ENCODE measurements at regions not wholly inside any gene's neighbourhood (a gene's known extent, or its start where the extent isn't known, plus 50 kb on each side); places are given as distances from the start of the nearest gene placed in this dataset.

GRCh38 chr5:74258314-74258665 is 382.2 kb downstream of the ENC1 start:
- peak overlapping the region in 1 of 4 experiments; percentile 10; a peak in 1 of 8 replicates for H3K4me3 ChIP-seq (ENCODE audit: extremely low read depth in 1 of 4, insufficient read depth in 2 of 4, low read depth in 3 of 4, low read length in 4 of 4)
- H4K8ac ChIP-seq (ENCODE audit: extremely low read depth, insufficient read depth, low read length), result no peak overlapping the region
- H4K5ac ChIP-seq (ENCODE audit: insufficient read length, low read depth, low read length), result no peak overlapping the region
- no peaks in the 10 kb centered on the region for H3K27me3 ChIP-seq (replicated peaks in 1 of 4; ENCODE audit: control insufficient read depth in 3 of 4, extremely low read depth in 1 of 4, insufficient read depth in 3 of 4, low read length in 3 of 4)
- H3K56ac ChIP-seq (replicated peaks; ENCODE audit: insufficient read length, low read depth, low read length), result no peak overlapping the region
- no peaks in the 10 kb centered on the region for H3K9me3 ChIP-seq (ENCODE audit: insufficient read depth in 2 of 2, low read depth in 1 of 2, low read length in 1 of 2)
- FAIRE-seq (no peak), DNase-seq (ENCODE audit: low read depth in 1 of 2, low spot score in 2 of 2) (no peak)
- no peak overlapping the region for H4K91ac ChIP-seq (replicated peaks; ENCODE audit: insufficient read length, low read length)
- H3K4ac ChIP-seq (replicated peaks; ENCODE audit: insufficient read length, low read depth, low read length), result no peak overlapping the region
- H2AK5ac ChIP-seq (ENCODE audit: low read depth, low read length), result no peak overlapping the region
- H2BK5ac ChIP-seq (ENCODE audit: low read depth, low read length), result no peak overlapping the region
- no peaks in the 10 kb centered on the region for H3K23me2 ChIP-seq (ENCODE audit: low read depth, low read length)
- no peaks in the 10 kb centered on the region for H4K20me1 ChIP-seq (replicated peaks in 1 of 2; ENCODE audit: control insufficient read depth in 1 of 2, insufficient read depth in 2 of 2, low read length in 2 of 2)
- no peak overlapping the region for H3K9ac ChIP-seq (replicated peaks in 1 of 4; ENCODE audit: extremely low read depth in 1 of 4, low read depth in 3 of 4, low read length in 3 of 4)
- TF ChIP-seq CREB1 (IDR thresholded peaks at IDR 0.05) (no peak), TAF1 (IDR thresholded peaks at IDR 0.05; ENCODE audit: low read depth, low read length) (no peak), SUZ12 (IDR thresholded peaks at IDR 0.05; ENCODE audit: low read length) (no peak), CTBP2 (IDR thresholded peaks at IDR 0.05; ENCODE audit: borderline replicate concordance, insufficient read depth, insufficient read length, low read length) (no peak), EP300 (IDR thresholded peaks at IDR 0.05; ENCODE audit: borderline replicate concordance in 1 of 2, low read depth in 2 of 2, low read length in 2 of 2) (no peak), TBP (IDR thresholded peaks at IDR 0.05; ENCODE audit: low read depth, low read length) (no peak), CHD2 (IDR thresholded peaks at IDR 0.05; ENCODE audit: low read length) (no peak), POLR2AphosphoS5 (IDR thresholded peaks at IDR 0.05; ENCODE audit: low read depth, low read length) (no peak), ATF2 (IDR thresholded peaks at IDR 0.05; ENCODE audit: low read length) (no peak), JUND (IDR thresholded peaks at IDR 0.05; ENCODE audit: low read length) (no peak), SIN3A (conservative IDR thresholded peaks at IDR 0.05 in 1 of 2, IDR thresholded peaks at IDR 0.05 in 1 of 2; ENCODE audit: low read depth in 1 of 2, low read length in 2 of 2) (no peak), CBX5 (IDR thresholded peaks at IDR 0.05; ENCODE audit: low read depth, low read length) (no peak), TAF7 (optimal IDR thresholded peaks at IDR 0.05; ENCODE audit: borderline replicate concordance, low read depth, low read length) (no peak), BCL11A (IDR thresholded peaks at IDR 0.05; ENCODE audit: low read depth in 2 of 2, low read length in 2 of 2) (no peak)
- no peak overlapping the region for H2BK15ac ChIP-seq (ENCODE audit: low read length)
- peak overlapping the region; percentile 11; the same call in 1 of the 2 replicates for H2AFZ ChIP-seq (ENCODE audit: low read length)
- H3K18ac ChIP-seq (ENCODE audit: extremely low read depth, low read length), result no peak overlapping the region
- no peak overlapping the region for H3K23ac ChIP-seq (ENCODE audit: insufficient read length)
- H3K36me3 ChIP-seq (ENCODE audit: control insufficient read depth in 2 of 4, insufficient read depth in 4 of 4, low read length in 3 of 4), result no peaks in the 10 kb centered on the region
- no peak overlapping the region for H3K27ac ChIP-seq (ENCODE audit: low read depth, low read length)
- H3K79me2 ChIP-seq (ENCODE audit: control insufficient read depth in 1 of 2, insufficient read depth in 2 of 2, low read length in 2 of 2), result no peaks in the 10 kb centered on the region
- no peak overlapping the region for H2BK20ac ChIP-seq (ENCODE audit: low read length)
- ChIA-PET POLR2A (ENCODE audit: partially characterized antibody) (interaction anchor here (0.9 to 1.4 kb wide), 2 partner anchors 9 to 383 kb away, joined by 3 to 4 read pairs; no protein-coding TSS in a partner anchor), CTCF (ENCODE audit: partially characterized antibody) (interaction anchor here (0.9 to 1.9 kb wide), 4 partner anchors 14 to 358 kb away, joined by 3 to 8 read pairs (median 4); no protein-coding TSS in a partner anchor)
- no peak overlapping the region for H2BK12ac ChIP-seq (ENCODE audit: low read depth, low read length)
- peaks cover 3 to 12% (median 7%) of the 10 kb centered on the region in 4 experiments for H3K4me1 ChIP-seq (replicated peaks in 1 of 4; ENCODE audit: control insufficient read depth in 3 of 4, insufficient read depth in 4 of 4, low read length in 3 of 4)
- no peaks in the 10 kb centered on the region for H3K79me1 ChIP-seq (ENCODE audit: low read depth, low read length)
- no peak overlapping the region for H2BK120ac ChIP-seq (replicated peaks; ENCODE audit: low read depth, low read length)
- no peak overlapping the region for H3K14ac ChIP-seq (ENCODE audit: insufficient read length)
- no peak overlapping the region; a peak in 1 of 4 replicates for H3K4me2 ChIP-seq (ENCODE audit: insufficient read depth in 1 of 2, low read depth in 2 of 2, low read length in 2 of 2)
